ENCODE measurements at regions not wholly inside any gene's neighbourhood (a gene's known extent, or its start where the extent isn't known, plus 50 kb on each side); places are given as distances from the start of the nearest gene placed in this dataset.

GRCh38 chr2:157046396-157046795, 211.1 kb upstream of the GALNT5 start (continued):
- no peak for TF ChIP-seq EHMT2 (IDR thresholded peaks at IDR 0.05; ENCODE audit: low read depth)
- no peak for TF ChIP-seq RCOR1 (IDR thresholded peaks at IDR 0.05; ENCODE audit: low read depth, low read length)

- Histone ChIP-seq H3K4me2 (peak overlapping the region; percentile 46), H3K27ac (peak overlapping the region; percentile 48 to 79), H3K4me3 (no peak overlapping the region), H3K9me3 (no peaks in the 10 kb centered on the region), H3K4me1 (peaks cover 51% of the 10 kb centered on the region)
- WGBS (ENCODE audit: missing lambda C conversion rate): 25% methylated on average over 5 of the region's 5 CpGs
- DNase-seq (ENCODE audit: low read depth in 1 of 2, low spot score in 1 of 2): peak; percentile 8 to 56
- ChIA-PET CTCF (interaction anchor here (1.5 kb wide), 1 partner anchor 131 kb away, joined by 3 read pairs; no protein-coding TSS in a partner anchor), POLR2A (no interaction called here)
- no peak for FAIRE-seq
- TF ChIP-seq CBX2 (IDR thresholded peaks at IDR 0.05; ENCODE audit: borderline replicate concordance, low read depth) (no peak), RFX5 (IDR thresholded peaks at IDR 0.05) (no peak), BCL3 (IDR thresholded peaks at IDR 0.05) (no peak), POLR2A (IDR thresholded peaks at IDR 0.05; ENCODE audit: low read length) (no peak), MAFK (IDR thresholded peaks at IDR 0.05; ENCODE audit: partially characterized antibody) (no peak), ZSCAN20 (CRISPR knock-in tag; IDR thresholded peaks at IDR 0.05) (no peak), TFCP2L1 (CRISPR knock-in tag; IDR thresholded peaks at IDR 0.05) (no peak), NPAS2 (CRISPR knock-in tag; IDR thresholded peaks at IDR 0.05; ENCODE audit: borderline replicate concordance) (no peak), HEYL (CRISPR knock-in tag; IDR thresholded peaks at IDR 0.05) (no peak), EHF (CRISPR knock-in tag; IDR thresholded peaks at IDR 0.05) (no peak), CTCF (IDR thresholded peaks at IDR 0.05) (no peak), CHD2 (IDR thresholded peaks at IDR 0.05; ENCODE audit: low read length, partially characterized antibody) (no peak), EP300 (IDR thresholded peaks at IDR 0.05) (peak in 1 of 2 experiments; percentile 17; a peak in 1 of 5 replicates), ZFP36 (IDR thresholded peaks at IDR 0.05; ENCODE audit: borderline replicate concordance, partially characterized antibody) (no peak), BHLHE40 (IDR thresholded peaks at IDR 0.05; ENCODE audit: low read depth, low read length) (no peak), SMC3 (IDR thresholded peaks at IDR 0.05) (no peak; the same call in 2 of the 3 replicates), PHF8 (IDR thresholded peaks at IDR 0.05; ENCODE audit: borderline replicate concordance, low read depth) (no peak), NFE2L2 (conservative IDR thresholded peaks at IDR 0.05; ENCODE audit: low read length) (no peak), PBX3 (IDR thresholded peaks at IDR 0.05) (no peak), HES2 (IDR thresholded peaks at IDR 0.05) (no peak), RAD21 (conservative IDR thresholded peaks at IDR 0.05 in 1 of 2, IDR thresholded peaks at IDR 0.05 in 1 of 2) (0 out of 5 replicates have a peak, but pooled peaks of 1 of the 2 experiments have one; percentile 20), FOSL2 (IDR thresholded peaks at IDR 0.05) (0 out of 2 replicates have a peak, but pooled peaks have one; percentile 37), FOSL2 (CRISPR knock-in tag; IDR thresholded peaks at IDR 0.05) (peak; percentile 68), RARB (CRISPR knock-in tag; IDR thresholded peaks at IDR 0.05) (no peak), ELK1 (IDR thresholded peaks at IDR 0.05; ENCODE audit: low read depth, low read length) (no peak), NR3C1 (IDR thresholded peaks at IDR 0.05) (no peak), CEBPB (IDR thresholded peaks at IDR 0.05) (no peak), CHD4 (IDR thresholded peaks at IDR 0.05; ENCODE audit: borderline replicate concordance) (no peak), HOXB13 (CRISPR knock-in tag; IDR thresholded peaks at IDR 0.05; ENCODE audit: low read depth) (no peak), JUN (IDR thresholded peaks at IDR 0.05) (no peak), JUNB (IDR thresholded peaks at IDR 0.05) (peak; percentile 56; the same call in 1 of the 2 replicates), CBX8 (IDR thresholded peaks at IDR 0.05) (no peak), FOXS1 (CRISPR knock-in tag; IDR thresholded peaks at IDR 0.05) (no peak)
- peak; percentile 87 to 93 for ATAC-seq
Measured at GRCh38 chr2:157052685-157053224, 204.8 kb upstream of the GALNT5 start.

All from A549 (cell line).